Endothelial cell (in vitro differentiated cells): ENCODE measurements at regions not wholly inside any gene's neighbourhood (a gene's known extent, or its start where the extent isn't known, plus 50 kb on each side); places are given as distances from the start of the nearest gene placed in this dataset.

Source experiments
- DNase-seq: peaks from one replicate; pipeline ENCODE4 v3.0.0; 2021; ENCODE audit warnings: low spot score
- H3K27ac Mint-ChIP-seq: one replicate; pipeline ENCODE4 v1.8.0; 2021; ENCODE audit warnings: mixed read lengths, inconsistent platforms; ENCODE audit not compliant: unreplicated experiment
- H3K27me3 Mint-ChIP-seq: one replicate; pipeline ENCODE4 v1.8.0; 2021; ENCODE audit warnings: mild to moderate bottlenecking, moderate library complexity, mixed read lengths, inconsistent platforms; ENCODE audit not compliant: unreplicated experiment
- H3K36me3 Mint-ChIP-seq: one replicate; pipeline ENCODE4 v1.8.0; 2021; ENCODE audit warnings: mild to moderate bottlenecking, low read depth, mixed read lengths, inconsistent platforms; ENCODE audit not compliant: unreplicated experiment
- H3K4me1 Mint-ChIP-seq: one replicate; pipeline ENCODE4 v1.8.0; 2021; ENCODE audit warnings: mild to moderate bottlenecking, mixed read lengths, inconsistent platforms; ENCODE audit not compliant: unreplicated experiment
- H3K4me3 Mint-ChIP-seq: one replicate; pipeline ENCODE4 v1.8.0; 2021; ENCODE audit warnings: mild to moderate bottlenecking, mixed read lengths, inconsistent platforms; ENCODE audit not compliant: unreplicated experiment
- H3K9me3 Mint-ChIP-seq: one replicate; pipeline ENCODE4 v1.8.0; 2021; ENCODE audit warnings: mixed read lengths, inconsistent platforms; ENCODE audit not compliant: unreplicated experiment
- CTCF ChIP-seq: fragments of 200-600 bp; sonication (generic); IDR thresholded peaks from one replicate; pipeline ENCODE4 v1.5.0; 2021; ENCODE audit warnings: antibody characterized with exemption; ENCODE audit not compliant: unreplicated experiment

GRCh38 chr3:110542552-110543150, 529.0 kb upstream of the NECTIN3 start:
- no peaks in the 10 kb centered on the region for H3K4me1 Mint-ChIP-seq
- H3K4me3 Mint-ChIP-seq = no peak overlapping the region

GRCh38 chr3:110544730-110545129, 526.9 kb upstream of the NECTIN3 start:
- Mint-ChIP-seq H3K4me1 (no peaks in the 10 kb centered on the region), H3K36me3 (no peaks in the 10 kb centered on the region), H3K4me3 (no peak overlapping the region), H3K27ac (no peak overlapping the region), H3K27me3 (no peaks in the 10 kb centered on the region), H3K9me3 (no peaks in the 10 kb centered on the region)
- TF ChIP-seq CTCF = no peak
- DNase-seq = no peak

More at GRCh38 chr3:110542552-110543150, 529.0 kb upstream of the NECTIN3 start:
- DNase-seq = no peak
- no peak for TF ChIP-seq CTCF
- no peak overlapping the region for H3K27ac Mint-ChIP-seq
- H3K27me3 Mint-ChIP-seq = no peaks in the 10 kb centered on the region
- H3K36me3 Mint-ChIP-seq = no peaks in the 10 kb centered on the region
- no peaks in the 10 kb centered on the region for H3K9me3 Mint-ChIP-seq

GRCh38 chr3:110550511-110550910, 521.1 kb upstream of the NECTIN3 start:
- Mint-ChIP-seq H3K36me3 (no peaks in the 10 kb centered on the region), H3K27me3 (no peaks in the 10 kb centered on the region), H3K4me1 (no peaks in the 10 kb centered on the region), H3K27ac (no peak overlapping the region), H3K9me3 (no peaks in the 10 kb centered on the region), H3K4me3 (no peak overlapping the region)
- no peak for DNase-seq
- TF ChIP-seq CTCF = no peak

- TF ChIP-seq CTCF = no peak
- no peaks in the 10 kb centered on the region for H3K27me3 Mint-ChIP-seq
- no peaks in the 10 kb centered on the region for H3K4me1 Mint-ChIP-seq
- H3K27ac Mint-ChIP-seq = no peak overlapping the region
- no peak overlapping the region for H3K4me3 Mint-ChIP-seq
- H3K9me3 Mint-ChIP-seq = no peaks in the 10 kb centered on the region
- H3K36me3 Mint-ChIP-seq = no peaks in the 10 kb centered on the region
- no peak for DNase-seq
Observed at GRCh38 chr3:110562621-110563020, 509.0 kb upstream of the NECTIN3 start.

GRCh38 chr3:110564674-110565073, 506.9 kb upstream of the NECTIN3 start:
- TF ChIP-seq CTCF = no peak
- no peaks in the 10 kb centered on the region for H3K9me3 Mint-ChIP-seq
- no peak overlapping the region for H3K4me3 Mint-ChIP-seq
- H3K27me3 Mint-ChIP-seq = no peaks in the 10 kb centered on the region
- no peaks in the 10 kb centered on the region for H3K4me1 Mint-ChIP-seq
- no peak overlapping the region for H3K27ac Mint-ChIP-seq
- no peaks in the 10 kb centered on the region for H3K36me3 Mint-ChIP-seq
- DNase-seq = no peak
